ENCODE measurements at regions not wholly inside any gene's neighbourhood (a gene's known extent, or its start where the extent isn't known, plus 50 kb on each side); places are given as distances from the start of the nearest gene placed in this dataset.

- TF ChIP-seq SP1 (IDR thresholded peaks at IDR 0.05) (no peak), CTCF (IDR thresholded peaks at IDR 0.05; ENCODE audit: low read depth, low read length, missing input control) (no peak), RXRA (IDR thresholded peaks at IDR 0.05) (no peak), HNF4A (conservative IDR thresholded peaks at IDR 0.05) (no peak), TAF1 (conservative IDR thresholded peaks at IDR 0.05) (no peak), JUND (IDR thresholded peaks at IDR 0.05) (no peak)
- TF ChIP-seq, protein P1, sequence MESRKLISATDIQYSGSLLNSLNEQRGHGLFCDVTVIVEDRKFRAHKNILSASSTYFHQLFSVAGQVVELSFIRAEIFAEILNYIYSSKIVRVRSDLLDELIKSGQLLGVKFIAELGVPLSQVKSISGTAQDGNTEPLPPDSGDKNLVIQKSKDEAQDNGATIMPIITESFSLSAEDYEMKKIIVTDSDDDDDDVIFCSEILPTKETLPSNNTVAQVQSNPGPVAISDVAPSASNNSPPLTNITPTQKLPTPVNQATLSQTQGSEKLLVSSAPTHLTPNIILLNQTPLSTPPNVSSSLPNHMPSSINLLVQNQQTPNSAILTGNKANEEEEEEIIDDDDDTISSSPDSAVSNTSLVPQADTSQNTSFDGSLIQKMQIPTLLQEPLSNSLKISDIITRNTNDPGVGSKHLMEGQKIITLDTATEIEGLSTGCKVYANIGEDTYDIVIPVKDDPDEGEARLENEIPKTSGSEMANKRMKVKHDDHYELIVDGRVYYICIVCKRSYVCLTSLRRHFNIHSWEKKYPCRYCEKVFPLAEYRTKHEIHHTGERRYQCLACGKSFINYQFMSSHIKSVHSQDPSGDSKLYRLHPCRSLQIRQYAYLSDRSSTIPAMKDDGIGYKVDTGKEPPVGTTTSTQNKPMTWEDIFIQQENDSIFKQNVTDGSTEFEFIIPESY (IDR thresholded peaks at IDR 0.05) = no peak
- TF ChIP-seq, protein P2, sequence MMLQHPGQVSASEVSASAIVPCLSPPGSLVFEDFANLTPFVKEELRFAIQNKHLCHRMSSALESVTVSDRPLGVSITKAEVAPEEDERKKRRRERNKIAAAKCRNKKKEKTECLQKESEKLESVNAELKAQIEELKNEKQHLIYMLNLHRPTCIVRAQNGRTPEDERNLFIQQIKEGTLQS (IDR thresholded peaks at IDR 0.05) = no peak
Observed at GRCh38 chr2:8196316-8196715, 485.5 kb upstream of the ID2 start.
